HG03342 (cell line): ENCODE measurements at regions not wholly inside any gene's neighbourhood (a gene's known extent, or its start where the extent isn't known, plus 50 kb on each side); places are given as distances from the start of the nearest gene placed in this dataset.
A peak's percentile ranks its signal among the peaks of the same experiment; 100 is the strongest.
"Not testable (repeated sequence)": the region's sequence is repeated elsewhere in the genome, so short reads cannot be mapped to it uniquely, and the experiment has no call there.

ENCODE experiments used
- ATAC-seq: cut with Tn5 transposase; IDR thresholded peaks from one replicate; pipeline ENCODE4 v1.9.1; 2021; ENCODE audit warnings: mild to moderate bottlenecking, moderate library complexity; ENCODE audit not compliant: unreplicated experiment

DNA sequence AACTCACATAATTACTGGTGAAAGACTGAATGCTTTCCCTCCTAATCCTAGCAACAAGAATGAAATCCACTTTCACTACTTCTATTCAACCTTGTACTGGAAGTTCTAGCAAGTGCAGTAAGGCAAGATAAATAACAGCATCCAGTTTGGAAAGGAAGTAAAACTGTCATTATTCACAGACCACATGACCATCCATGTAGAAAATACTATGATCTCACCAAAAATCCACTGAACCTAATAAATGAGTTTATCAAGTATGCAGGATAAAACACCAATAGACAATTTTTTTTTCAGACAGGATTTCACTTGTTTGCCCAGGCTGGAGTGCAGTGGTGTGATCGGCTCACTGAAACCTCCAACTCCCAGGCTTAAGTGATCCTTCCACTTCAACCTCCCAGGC, 117.7 kb downstream of the TMEM167A start:
- no peak for ATAC-seq

GRCh38 chr5:82956600-82956999, 120.6 kb downstream of the TMEM167A start:
- ATAC-seq: no peak

DNA sequence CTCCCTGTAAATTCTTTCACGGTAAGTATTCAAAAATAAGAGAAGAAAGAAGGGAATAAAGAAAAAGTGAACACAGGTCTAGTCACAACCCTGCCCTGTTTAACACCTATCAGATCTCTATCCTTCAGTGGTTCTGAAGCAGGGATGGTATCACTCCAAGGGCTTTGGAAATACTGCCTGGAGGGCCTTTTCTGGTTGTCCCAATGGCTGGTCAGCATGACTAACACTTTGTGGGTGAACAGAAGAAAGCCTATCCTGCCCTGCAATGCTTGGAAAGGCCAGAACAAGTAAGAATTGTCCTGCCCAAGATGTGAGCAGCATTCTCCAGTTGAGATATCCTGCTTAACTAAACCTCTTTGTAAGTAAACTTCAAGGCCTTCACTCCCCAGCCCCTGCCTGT, 124.9 kb downstream of the TMEM167A start:
- ATAC-seq: no peak

- ATAC-seq: not testable (repeated sequence)
Measured at GRCh38 chr5:82944267-82944666, 132.9 kb downstream of the TMEM167A start.

DNA sequence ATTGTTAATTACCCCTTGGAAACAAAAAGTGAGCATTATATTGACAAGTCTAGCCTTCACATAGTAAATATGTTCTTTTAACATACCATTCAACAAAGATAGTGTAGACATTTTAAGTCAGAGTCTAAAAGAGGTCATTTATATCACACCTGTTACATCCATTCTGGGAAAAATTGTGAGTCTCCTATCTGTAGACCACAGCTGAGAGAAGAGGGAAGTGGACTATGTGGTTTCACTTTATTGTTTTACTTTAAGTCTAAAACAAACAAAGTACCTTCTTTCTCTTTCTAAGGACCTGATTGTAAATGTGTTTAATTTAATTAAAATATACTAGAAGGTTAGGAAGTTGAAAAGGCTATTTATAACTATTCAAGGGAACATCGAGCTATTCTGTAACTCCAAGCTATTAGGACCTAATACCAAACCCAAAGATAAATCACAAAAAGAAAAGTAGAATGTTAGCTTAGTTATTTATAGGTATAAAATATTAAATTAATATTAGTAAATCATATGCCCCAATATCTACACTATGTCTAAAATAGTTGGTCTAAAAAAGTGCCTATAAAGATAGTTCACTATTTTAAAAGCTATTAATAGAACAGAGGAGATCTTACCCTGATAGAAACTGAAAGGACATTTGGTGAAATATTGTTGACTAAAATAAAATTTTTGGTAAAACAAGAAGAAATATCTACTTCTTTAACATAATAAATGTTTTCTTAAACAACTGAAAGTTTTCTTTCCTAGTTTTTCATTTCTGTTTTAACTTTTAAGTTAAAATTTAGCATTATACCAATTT, 134.9 kb downstream of the TMEM167A start:
- peak; percentile 73 for ATAC-seq

- no peak for ATAC-seq
Measured at GRCh38 chr5:82938901-82939725, 138.1 kb downstream of the TMEM167A start.

DNA sequence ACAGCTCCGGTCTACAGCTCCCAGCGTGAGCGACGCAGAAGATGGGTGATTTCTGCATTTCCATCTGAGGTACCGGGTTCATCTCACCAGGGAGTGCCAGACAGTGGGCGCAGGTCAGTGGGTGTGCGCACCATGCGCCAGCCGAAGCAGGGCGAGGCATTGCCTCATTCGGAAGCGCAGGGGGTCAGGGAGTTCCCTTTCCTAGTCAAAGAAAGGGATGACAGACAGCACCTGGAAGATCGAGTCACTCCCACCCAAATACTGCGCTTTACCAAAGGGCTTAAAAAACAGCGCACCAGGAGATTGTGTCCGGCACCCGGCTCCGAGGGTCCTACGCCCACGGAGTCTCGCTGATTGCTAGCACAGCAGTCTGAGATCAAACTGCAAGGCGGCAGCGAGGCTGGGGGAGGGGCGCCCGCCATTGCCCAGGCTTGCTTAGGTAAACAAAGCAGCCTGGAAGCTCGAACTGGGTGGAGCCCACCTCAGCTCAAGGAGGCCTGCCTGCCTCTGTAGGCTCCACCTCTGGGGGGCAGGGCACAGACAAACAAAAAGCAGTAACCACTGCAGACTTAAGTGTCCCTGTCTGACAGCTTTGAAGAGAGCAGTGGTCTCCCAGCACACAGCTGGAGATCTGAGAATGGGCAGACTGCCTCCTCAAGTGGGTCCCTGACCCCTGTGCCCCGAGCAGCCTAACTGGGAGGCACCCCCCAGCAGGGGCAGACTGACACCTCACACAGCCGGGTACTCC, 144.5 kb downstream of the TMEM167A start:
- ATAC-seq: not testable (repeated sequence)

DNA sequence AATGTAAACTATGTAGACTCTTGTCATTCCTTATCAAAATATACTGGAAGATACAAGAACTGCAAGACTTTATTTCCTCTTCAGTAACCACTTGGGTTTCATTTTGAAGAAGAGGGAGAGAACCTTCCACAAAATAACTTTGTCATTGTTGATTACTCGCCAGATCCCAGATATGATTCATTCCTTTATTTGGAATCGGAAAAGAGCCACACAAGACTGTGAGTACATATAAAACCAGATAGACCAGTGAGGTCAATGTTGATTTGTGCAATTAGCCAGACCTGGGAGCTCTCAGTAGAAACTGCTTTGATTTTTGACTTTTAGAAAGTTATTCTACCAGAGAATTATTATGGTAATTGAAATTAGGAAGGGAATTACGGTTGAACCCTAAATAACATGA, 146.1 kb downstream of the TMEM167A start:
- ATAC-seq: no peak

GRCh38 chr5:82925061-82925411, 152.2 kb downstream of the TMEM167A start:
- ATAC-seq: no peak

DNA sequence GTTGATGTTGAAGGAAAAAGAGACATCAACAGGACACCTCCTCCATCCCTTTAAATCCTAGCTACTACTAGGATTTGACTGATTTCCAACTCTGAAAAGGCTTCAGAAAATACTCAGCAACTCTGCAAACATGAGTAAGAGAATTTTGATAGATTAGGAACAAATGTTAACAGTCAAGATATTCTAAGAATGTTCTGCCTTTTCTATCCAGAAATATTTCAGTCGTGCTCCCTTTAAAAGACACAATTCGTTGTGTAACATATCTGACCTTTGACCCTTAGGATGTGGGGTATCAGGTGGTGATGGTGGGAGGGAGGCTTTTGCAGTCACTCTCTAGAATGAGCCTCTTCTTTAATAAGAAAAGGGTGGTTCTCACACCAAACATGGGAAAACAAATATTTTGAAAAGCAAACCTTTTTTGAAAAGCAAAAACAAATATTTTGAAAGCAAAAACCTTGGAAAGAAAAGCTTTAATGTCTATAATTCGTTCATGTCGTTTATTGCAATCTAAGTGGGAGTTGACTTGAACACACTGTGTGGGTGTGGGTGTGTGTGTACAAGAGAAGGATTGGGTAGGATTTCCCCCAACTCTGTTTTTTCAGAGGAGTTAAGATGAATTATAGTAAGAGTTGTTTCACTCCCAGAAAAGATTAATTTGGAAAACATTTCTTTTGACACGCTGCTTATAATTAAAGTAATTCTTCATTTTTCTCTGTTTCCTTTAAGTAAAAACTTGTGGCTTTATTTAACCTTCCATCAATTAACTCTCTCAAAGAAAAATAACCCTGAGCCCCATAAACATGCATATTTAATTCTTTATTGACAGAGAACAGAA, 152.8 kb downstream of the TMEM167A start:
- no peak for ATAC-seq

DNA sequence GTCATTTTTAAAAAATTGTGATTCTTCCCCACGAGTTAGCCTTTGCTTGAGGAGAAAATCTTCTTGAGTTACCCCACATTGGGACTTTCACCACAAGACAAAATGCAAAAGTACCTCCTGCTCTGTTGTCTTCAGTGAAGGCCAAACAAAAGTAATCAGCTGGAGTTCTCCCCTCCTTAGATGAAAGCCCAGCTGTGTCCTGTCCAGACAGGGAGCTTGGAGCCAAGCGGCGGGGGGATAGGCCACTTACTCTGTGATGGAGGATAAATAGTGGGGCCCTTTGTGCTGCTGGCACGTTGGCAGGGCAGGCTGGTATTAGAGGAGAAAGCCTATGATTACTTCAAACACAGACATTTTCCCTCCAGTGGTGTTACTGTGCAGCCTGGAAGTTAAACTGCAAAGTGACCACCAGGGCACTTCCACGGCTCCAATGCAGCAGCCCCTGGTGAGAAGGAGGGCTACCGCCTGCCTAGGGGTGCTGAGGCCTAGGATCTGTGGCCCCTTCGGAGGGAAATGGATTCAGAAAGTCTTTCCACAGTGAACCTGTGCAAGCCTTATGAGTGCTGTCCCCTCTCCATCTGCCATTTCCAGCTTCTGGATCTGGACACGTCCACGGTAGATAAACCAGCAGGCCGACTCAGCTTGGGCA, 155.0 kb downstream of the TMEM167A start:
- ATAC-seq: no peak

- ATAC-seq: no peak
Measured at GRCh38 chr5:82918311-82919031, 158.7 kb downstream of the TMEM167A start.

DNA sequence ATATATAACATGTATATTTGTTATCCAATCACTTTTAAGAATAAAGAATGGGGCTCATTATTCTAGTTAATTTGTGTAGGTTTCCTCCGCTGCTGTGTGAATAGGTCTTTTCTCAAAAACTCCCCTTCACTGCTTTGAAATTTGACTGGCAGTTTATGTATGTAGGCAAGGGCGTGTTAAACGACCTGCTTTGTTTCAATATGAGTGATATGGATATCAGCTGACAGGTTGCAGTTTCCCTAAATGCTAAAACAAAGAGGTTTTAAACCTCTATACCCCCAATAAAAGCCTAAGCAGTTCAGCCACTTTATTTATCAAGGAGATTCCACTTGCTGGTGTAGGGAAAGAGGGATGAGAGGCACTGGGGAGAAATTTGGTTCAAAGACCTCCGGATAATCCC, 159.6 kb downstream of the TMEM167A start:
- peak; percentile 76 for ATAC-seq

DNA sequence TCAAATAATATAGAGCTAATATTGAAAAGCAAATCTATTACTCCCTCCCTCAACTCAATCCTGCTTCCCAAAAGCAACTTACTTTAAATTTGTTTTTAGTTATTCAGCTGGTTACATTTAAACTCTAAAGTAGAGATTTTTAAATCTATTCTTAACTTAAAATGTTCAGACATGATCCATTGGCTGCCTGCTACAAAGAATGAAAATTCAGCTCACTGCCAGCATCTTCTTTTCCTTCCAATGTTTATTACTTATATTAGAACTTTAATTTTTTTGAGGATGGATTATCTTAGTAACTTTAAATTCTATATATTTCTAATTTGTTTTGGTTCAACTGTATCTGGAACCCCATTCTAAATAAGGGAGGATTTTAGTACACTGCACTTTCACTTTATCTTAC, 163.2 kb downstream of the TMEM167A start:
- ATAC-seq: no peak

DNA sequence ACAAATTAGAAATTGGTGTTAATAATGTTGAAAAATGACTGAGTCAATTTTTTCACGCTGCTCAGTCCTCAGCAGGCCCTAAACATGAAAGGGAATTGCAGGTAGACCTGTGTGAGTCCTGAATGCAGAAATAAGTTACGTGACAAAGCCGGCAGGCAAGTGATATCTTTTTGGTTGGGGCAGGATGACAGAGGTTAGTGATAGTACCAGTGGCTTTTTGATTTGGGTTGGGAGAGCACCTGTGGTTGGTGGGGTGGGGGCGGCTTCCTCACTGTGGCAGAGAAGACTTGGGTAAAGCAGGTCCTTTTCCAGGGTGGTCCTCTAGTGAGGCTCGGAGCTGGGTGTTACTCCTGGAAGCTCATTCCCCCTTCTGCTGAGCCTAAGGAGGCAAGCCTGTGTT, 164.7 kb downstream of the TMEM167A start:
- ATAC-seq: no peak

- no peak for ATAC-seq
Measured at GRCh38 chr5:82911910-82912309, 165.3 kb downstream of the TMEM167A start.

DNA sequence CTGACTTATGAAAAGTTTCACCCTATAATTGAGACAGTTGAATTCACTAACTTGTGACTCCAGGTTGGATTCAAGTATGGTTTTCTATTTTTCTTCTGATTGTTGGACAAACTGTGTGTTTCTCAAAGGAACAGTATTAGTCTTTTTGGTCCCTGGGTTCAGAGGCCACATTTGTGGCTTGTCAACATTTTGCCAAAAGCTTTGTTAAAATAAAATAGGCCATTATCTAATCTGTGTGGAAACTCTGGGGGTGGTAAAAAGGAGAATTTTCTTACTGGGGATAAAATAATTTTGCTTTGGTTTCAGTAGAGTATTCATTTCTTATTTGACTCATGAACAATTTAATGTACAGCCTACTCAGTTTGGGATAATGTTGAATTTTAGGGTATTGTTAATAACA, 166.3 kb downstream of the TMEM167A start:
- ATAC-seq: no peak

DNA sequence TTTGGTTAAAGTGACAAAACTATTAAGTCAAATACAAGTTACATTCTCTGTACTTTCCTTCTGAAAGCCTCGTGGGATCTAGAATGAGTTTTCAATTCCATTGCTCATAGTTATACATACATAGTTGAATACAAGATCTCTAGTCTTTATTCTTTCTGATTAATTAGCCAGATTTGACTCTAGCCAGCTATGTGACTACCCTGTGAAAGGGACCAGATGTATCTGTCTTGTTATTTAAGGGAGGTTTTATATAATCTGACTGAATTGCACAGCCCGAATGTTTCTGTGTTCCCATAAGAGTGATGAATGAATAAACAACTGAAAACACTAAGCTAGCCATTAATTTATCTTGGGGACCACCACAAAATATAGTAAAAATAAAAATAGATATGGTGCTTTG, 166.7 kb downstream of the TMEM167A start:
- ATAC-seq: no peak

GRCh38 chr5:82909771-82910170, 167.4 kb downstream of the TMEM167A start:
- ATAC-seq: no peak

- no peak for ATAC-seq
Measured at GRCh38 chr5:82905986-82906385, 171.2 kb downstream of the TMEM167A start.
